ENCODE measurements at regions not wholly inside any gene's neighbourhood (a gene's known extent, or its start where the extent isn't known, plus 50 kb on each side); places are given as distances from the start of the nearest gene placed in this dataset.

DNA sequence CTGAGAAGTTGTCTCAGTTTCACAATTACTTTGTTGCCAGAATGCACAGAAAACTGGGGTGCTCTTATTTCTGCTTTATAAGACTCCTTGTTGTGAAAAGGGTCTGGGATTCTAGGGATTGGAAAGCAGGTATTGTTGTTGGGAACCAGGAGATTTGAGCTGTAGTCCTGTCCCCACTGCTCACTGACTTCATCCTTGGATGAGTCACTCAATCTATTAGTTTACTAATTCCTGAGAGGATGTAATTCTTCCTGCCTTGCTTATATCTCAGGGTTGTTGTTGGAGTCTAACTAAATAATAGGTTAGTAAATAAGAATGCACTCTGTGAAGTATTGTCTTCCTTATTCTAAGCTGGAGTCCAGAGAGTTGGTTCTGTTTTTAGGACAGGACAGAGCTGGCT, 172.5 kb upstream of the GALNT2 start:
- no peaks in the 10 kb centered on the region for H3K36me3 ChIP-seq (ENCODE audit: control insufficient read depth, insufficient read depth, low read length)
- H3K9me3 ChIP-seq: no peaks in the 10 kb centered on the region
- no peaks in the 10 kb centered on the region for H3K9me3 Mint-ChIP-seq (ENCODE audit: unreplicated experiment)
- no peaks in the 10 kb centered on the region for H3K27me3 Mint-ChIP-seq (ENCODE audit: insufficient read depth, unreplicated experiment)
- H3K4me1 Mint-ChIP-seq (ENCODE audit: low read depth, unreplicated experiment): peaks cover 12% of the 10 kb centered on the region
- H3K27me3 ChIP-seq (replicated peaks; ENCODE audit: control insufficient read depth, insufficient read depth, low read length): no peaks in the 10 kb centered on the region
- DNase-seq: no peak
- no TSS peak for BruUV-seq (replicated peaks)
- ChIA-PET POLR2A (no interaction called here), CTCF (no interaction called here)
- peaks cover 14% of the 10 kb centered on the region for H3K4me1 ChIP-seq
- no peak for TF ChIP-seq CTCF (IDR thresholded peaks at IDR 0.05; ENCODE audit: insufficient read depth in 1 of 2, low read depth in 1 of 2, low read length in 1 of 2, severe bottlenecking in 1 of 2, unreplicated experiment in 1 of 2)
- no peak overlapping the region for H3K4me3 ChIP-seq (ENCODE audit: low read depth, low read length)
- no peak overlapping the region for H3K4me3 Mint-ChIP-seq (ENCODE audit: unreplicated experiment)
- no peaks in the 10 kb centered on the region for H3K36me3 Mint-ChIP-seq (ENCODE audit: insufficient read depth, unreplicated experiment)
- intact Hi-C loops (cut with micrococcal nuclease; ENCODE audit: unreplicated experiment): no loop called here
- H3K27ac Mint-ChIP-seq (ENCODE audit: unreplicated experiment): no peak overlapping the region

GRCh38 chr1:229895605-229896004, 171.4 kb upstream of the GALNT2 start:
- Mint-ChIP-seq H3K27ac (ENCODE audit: unreplicated experiment) (no peak overlapping the region), H3K4me1 (ENCODE audit: low read depth, unreplicated experiment) (peaks cover 12% of the 10 kb centered on the region), H3K9me3 (ENCODE audit: unreplicated experiment) (no peaks in the 10 kb centered on the region), H3K36me3 (ENCODE audit: insufficient read depth, unreplicated experiment) (no peaks in the 10 kb centered on the region), H3K4me3 (ENCODE audit: unreplicated experiment) (no peak overlapping the region), H3K27me3 (ENCODE audit: insufficient read depth, unreplicated experiment) (no peaks in the 10 kb centered on the region)
- peaks cover 14% of the 10 kb centered on the region for H3K4me1 ChIP-seq
- POLR2A ChIA-PET: no interaction called here
- H3K4me3 ChIP-seq (ENCODE audit: low read depth, low read length): no peak overlapping the region
- CTCF ChIA-PET: no interaction called here
- intact Hi-C loops (cut with micrococcal nuclease; ENCODE audit: unreplicated experiment): no loop called here
- H3K9me3 ChIP-seq: 0 out of 2 replicates have a peak, but pooled peaks cover 4% of the 10 kb centered on the region
- H3K36me3 ChIP-seq (ENCODE audit: control insufficient read depth, insufficient read depth, low read length): no peaks in the 10 kb centered on the region
- TF ChIP-seq CTCF (IDR thresholded peaks at IDR 0.05; ENCODE audit: insufficient read depth in 1 of 2, low read depth in 1 of 2, low read length in 1 of 2, severe bottlenecking in 1 of 2, unreplicated experiment in 1 of 2): no peak
- no peak for DNase-seq
- no TSS peak for BruUV-seq (replicated peaks)
- no peaks in the 10 kb centered on the region for H3K27me3 ChIP-seq (replicated peaks; ENCODE audit: control insufficient read depth, insufficient read depth, low read length)

DNA sequence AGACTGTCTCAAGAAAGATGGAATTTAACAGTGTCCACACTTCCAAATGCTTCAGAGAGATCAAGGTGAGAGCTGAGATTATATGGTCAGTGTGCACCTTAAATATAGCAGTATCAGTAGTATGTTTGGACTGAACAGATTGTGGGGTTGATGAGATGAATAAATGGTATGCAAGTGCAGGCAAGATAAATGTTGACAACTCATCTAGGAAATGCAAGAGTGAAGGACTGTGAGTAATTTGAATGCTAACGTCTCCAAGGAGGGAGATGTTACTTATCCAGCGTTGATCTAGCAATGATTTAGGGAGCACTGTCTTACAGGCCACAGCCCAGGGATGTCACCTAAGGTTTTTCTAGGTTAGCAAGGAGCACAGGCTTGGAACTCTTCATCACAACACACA, 170.7 kb upstream of the GALNT2 start:
- no peaks in the 10 kb centered on the region for H3K36me3 Mint-ChIP-seq (ENCODE audit: insufficient read depth, unreplicated experiment)
- H3K36me3 ChIP-seq (ENCODE audit: control insufficient read depth, insufficient read depth, low read length): no peaks in the 10 kb centered on the region
- CTCF ChIA-PET: no interaction called here
- no peak for DNase-seq
- H3K4me3 ChIP-seq (ENCODE audit: low read depth, low read length): no peak overlapping the region
- peaks cover 14% of the 10 kb centered on the region for H3K4me1 ChIP-seq
- no peaks in the 10 kb centered on the region for H3K27me3 Mint-ChIP-seq (ENCODE audit: insufficient read depth, unreplicated experiment)
- no TSS peak for BruUV-seq (replicated peaks)
- no peak overlapping the region for H3K27ac Mint-ChIP-seq (ENCODE audit: unreplicated experiment)
- H3K9me3 Mint-ChIP-seq (ENCODE audit: unreplicated experiment): peaks cover 2% of the 10 kb centered on the region
- TF ChIP-seq CTCF (IDR thresholded peaks at IDR 0.05; ENCODE audit: insufficient read depth in 1 of 2, low read depth in 1 of 2, low read length in 1 of 2, severe bottlenecking in 1 of 2, unreplicated experiment in 1 of 2): no peak
- intact Hi-C loops (cut with micrococcal nuclease; ENCODE audit: unreplicated experiment): no loop called here
- H3K27me3 ChIP-seq (replicated peaks; ENCODE audit: control insufficient read depth, insufficient read depth, low read length): no peaks in the 10 kb centered on the region
- 0 out of 2 replicates have a peak, but pooled peaks cover 4% of the 10 kb centered on the region for H3K9me3 ChIP-seq
- POLR2A ChIA-PET: no interaction called here
- H3K4me1 Mint-ChIP-seq (ENCODE audit: low read depth, unreplicated experiment): peaks cover 12% of the 10 kb centered on the region
- no peak overlapping the region for H3K4me3 Mint-ChIP-seq (ENCODE audit: unreplicated experiment)

Data from Caco-2 (cell line).